ENCODE measurements at regions not wholly inside any gene's neighbourhood (a gene's known extent, or its start where the extent isn't known, plus 50 kb on each side); places are given as distances from the start of the nearest gene placed in this dataset.

- TF ChIP-seq CTCF (optimal IDR thresholded peaks at IDR 0.05 in 1 of 3, IDR thresholded peaks at IDR 0.05 in 1 of 3, conservative IDR thresholded peaks at IDR 0.05 in 1 of 3; ENCODE audit: extremely low read depth in 1 of 3, insufficient read depth in 2 of 3, low read length in 3 of 3), result no peak
- TF ChIP-seq EZH2 (IDR thresholded peaks at IDR 0.05; ENCODE audit: low read length), result no peak
Observed at GRCh38 chr2:234679301-234679740, 182.4 kb upstream of the ARL4C start.

Data from keratinocyte (primary cell).